CD1c-positive myeloid dendritic cell (primary cell): ENCODE measurements at regions not wholly inside any gene's neighbourhood (a gene's known extent, or its start where the extent isn't known, plus 50 kb on each side); places are given as distances from the start of the nearest gene placed in this dataset.
A peak's percentile ranks its signal among the peaks of the same experiment; 100 is the strongest.
"Not testable (repeated sequence)": the region's sequence is repeated elsewhere in the genome, so short reads cannot be mapped to it uniquely, and the experiment has no call there.

Source experiments
- DNase-seq: peaks from one replicate; pipeline ENCODE4 v3.0.0-alpha.2; 2016; ENCODE audit errors: extremely low spot score

GRCh38 chr4:184966051-184966691 is 52.1 kb upstream of the HELT start:
- not testable (repeated sequence) for DNase-seq

- DNase-seq = peak; percentile 24
Observed at GRCh38 chr4:184967699-184968098, 50.6 kb upstream of the HELT start.

DNA sequence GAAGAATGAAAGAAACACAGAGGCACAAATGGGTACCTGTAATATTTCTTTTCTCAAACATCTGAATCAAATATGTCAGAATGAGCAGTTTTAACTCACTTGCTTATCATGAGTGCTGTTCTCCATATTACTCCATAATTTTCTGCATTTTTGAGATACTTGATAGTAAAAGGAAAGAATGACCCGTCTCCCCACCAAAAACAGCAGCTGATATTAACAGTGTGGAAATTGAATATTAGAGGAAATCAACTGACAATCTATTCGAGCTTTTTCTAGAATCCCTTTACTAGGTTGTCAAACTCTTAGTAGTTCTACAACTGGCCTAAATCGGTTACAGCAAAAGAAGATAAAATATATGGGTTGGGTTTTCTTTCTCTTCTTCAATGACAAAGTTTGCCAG is 49.9 kb upstream of the HELT start:
- DNase-seq = no peak
